Caki2 (cell line): ENCODE measurements at regions not wholly inside any gene's neighbourhood (a gene's known extent, or its start where the extent isn't known, plus 50 kb on each side); places are given as distances from the start of the nearest gene placed in this dataset.
A peak's percentile ranks its signal among the peaks of the same experiment; 100 is the strongest.
"Not testable (repeated sequence)": the region's sequence is repeated elsewhere in the genome, so short reads cannot be mapped to it uniquely, and the experiment has no call there.

Experiments used
- DNase-seq: peaks from one replicate; pipeline ENCODE4 v3.0.0-alpha.2; 2015; ENCODE audit warnings: low read depth
- in situ Hi-C: cut with HindIII; loops from 2 replicates; pipeline ENCODE4 v1.10.0; 2016; ENCODE audit warnings: low sequenced_read_pairs, low pct_unique_long_range_greater_than_20kb, mixed read lengths

DNA sequence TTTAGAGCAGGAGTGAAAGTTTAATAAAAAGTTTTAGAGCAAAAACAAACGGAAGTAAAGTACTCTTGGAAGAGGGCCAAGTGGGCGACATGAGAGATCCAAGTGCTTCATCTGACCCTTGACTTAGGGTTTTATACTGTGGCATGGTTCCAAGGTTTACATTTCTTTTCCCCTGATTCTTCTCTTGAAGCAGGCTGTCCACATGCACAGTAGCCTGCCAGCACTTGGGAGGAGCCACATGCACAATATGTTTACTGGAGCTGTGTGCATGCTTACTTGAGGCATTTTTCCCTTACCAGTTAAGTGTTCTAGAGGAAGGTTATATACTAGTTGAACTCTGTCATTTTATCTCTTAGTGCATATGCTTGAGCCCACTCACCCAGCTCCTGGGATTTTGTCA lies 295.6 kb downstream of the TBC1D4 start:
- no peak for DNase-seq
- in situ Hi-C loops, result no loop called here

DNA sequence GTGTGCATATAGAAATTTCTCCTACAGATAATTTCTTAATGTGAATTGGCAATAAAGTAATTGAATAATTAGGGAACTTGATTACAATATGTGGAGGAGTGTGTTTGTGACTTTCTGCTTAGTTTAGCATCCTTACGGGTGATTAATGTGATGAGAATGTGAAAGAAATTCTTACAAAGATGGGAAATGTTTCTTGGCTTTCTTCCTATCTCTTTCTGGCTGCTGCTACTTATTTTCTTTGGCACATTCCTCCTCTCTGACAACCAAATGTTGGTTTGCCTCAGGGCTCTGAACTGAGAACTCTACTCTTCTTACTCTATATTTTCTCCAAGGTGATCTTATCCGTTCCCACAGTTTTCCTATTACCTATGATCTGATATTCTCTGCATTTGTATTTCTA lies 300.1 kb downstream of the TBC1D4 start:
- in situ Hi-C loops, result no loop called here
- peak; percentile 74 for DNase-seq

DNA sequence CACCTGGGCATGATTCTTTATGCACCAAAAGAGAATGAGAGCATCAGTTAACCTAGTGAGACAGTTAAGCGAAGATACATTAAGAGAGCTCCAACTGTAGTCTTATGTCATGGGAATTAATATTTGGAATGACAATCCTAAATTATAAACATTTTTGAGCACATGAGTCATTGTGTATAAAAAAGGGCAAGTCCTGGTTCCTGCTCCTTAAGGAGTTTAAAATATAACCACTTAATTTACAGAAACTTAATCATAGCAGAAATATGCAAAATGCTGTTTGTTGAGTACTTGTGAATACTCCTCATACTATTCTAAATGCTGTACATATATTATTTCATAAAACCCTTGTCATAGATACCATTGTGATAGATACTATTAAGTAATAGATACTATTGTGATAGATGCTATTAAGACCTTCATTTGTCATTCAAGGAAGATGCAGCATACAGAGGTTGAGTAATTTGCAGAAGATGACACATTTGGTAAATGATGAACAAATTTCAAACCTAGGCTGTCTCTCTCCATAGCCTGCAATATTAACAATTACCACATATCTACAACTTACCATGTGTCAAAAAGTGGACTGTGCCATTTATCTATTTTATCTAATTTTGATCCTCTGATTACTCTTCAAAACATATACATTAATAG lies 301.0 kb downstream of the TBC1D4 start:
- peak; percentile 66 for DNase-seq
- in situ Hi-C loops, result no loop called here

DNA sequence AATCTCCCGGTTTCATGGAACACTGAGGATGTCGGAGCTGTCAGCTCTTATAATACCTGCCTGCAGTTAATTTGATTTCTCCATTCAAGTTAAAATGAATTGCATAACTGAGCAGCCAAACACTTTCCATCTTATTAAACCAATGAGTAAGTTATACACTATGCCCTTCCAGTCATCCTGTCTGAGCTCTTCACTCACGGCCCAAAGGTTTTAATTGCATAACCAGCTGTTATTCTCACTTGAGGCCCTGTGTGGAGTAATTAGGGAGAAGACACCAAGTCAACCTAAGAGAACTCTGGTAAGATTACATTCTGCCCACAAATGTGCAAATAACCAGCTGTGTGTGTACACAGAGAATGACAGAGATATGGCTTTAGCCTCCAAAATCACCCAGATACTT lies 303.5 kb downstream of the TBC1D4 start:
- in situ Hi-C loops, result no loop called here
- DNase-seq, result no peak

DNA sequence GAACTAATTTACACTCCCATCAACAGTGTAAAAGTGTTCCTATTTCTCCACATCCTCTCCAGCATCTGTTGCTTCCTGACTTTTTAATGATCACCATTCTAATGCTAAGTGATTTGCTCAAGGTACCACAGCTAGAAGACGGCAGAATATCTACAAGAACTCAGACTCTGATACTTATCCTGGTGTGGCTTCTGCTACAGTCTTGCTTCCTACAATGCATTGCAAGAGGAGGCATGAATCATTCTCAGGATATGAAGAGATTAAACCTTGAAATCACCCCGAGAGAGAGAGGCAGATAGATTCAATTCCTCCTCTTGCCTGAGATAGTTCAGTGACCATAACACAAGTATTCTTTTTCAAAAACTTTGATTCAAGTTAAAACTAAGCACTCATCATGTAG lies 306.4 kb downstream of the TBC1D4 start:
- DNase-seq, result no peak
- in situ Hi-C loops, result no loop called here

DNA sequence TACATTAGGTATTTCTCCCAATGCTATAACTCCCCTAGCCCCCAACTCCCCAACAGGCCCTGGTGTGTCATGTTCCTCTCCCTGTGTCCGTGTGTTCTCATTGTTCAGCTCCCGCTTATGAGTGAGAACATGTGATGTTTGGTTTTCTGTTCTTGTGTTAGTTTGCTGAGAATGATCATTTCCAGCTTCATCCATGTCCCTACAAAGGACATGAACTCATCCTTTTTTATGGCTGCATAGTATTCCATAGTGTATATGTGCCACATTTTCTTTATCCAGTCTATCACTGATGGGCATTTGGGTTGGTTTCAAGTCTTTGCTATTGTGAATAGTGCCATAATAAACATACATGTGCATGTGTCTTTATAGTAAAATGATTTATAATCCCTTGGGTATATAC lies 306.9 kb downstream of the TBC1D4 start:
- in situ Hi-C loops, DNase-seq: not testable (repeated sequence)

DNA sequence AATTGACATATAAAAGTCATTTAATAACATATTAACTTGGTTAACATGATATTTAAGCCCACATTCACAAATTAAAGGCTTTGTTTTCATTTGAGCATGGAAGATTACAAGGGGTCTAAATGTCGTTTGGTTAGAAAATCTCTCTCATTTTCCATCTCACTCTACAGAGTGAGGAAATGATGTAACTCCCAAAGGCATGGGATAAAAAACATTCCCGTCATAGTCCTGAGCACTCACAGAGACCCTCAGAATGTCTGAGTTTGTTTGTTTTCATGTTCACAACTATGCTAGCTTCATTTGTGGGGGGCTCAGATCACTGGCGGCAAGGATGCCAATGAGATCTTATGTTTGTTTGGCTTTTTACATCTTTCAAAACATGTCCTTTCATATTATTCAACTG lies 307.5 kb downstream of the TBC1D4 start:
- no peak for DNase-seq
- in situ Hi-C loops, result no loop called here

DNA sequence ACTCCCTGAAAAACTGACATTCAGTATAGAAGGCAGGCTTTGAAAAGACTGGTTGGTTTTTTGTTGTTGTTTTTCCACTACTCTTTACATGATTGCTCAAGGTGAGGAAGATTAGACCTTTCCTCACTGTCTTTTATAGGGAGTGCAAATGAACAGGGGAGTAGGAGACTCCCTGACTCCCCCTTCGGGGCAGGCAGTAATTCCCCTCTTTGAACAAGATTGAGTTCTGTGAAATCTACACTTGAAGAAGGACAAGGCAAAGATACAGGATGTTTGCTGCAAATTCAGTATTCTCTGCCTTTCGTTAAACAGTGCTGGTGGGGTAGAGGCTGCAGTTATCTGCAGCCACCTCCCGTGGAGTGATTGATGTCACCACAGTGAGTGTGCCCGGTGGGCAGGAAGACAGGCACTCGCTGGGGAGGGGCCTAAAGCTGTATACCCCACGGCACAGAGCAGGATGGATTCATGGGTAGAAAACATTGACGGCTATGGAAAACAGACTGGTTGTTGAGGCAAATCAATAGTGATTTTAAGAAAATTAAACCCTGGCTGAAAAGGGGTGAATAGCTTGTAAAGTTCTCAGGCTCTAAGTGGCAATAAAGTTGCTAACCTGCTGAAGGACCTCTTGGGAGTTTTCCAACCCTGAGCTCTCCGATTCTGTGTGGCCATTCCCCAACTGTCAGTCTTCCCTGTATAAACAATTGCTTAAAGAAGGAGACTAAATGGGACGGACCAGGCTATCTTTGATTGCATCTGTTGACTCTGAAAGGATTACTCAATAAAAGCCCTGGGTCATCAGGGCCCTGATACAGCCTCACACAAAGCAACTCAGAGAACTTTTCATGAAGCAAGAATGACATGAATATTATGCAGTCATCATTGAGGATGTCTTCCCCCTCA lies 308.3 kb downstream of the TBC1D4 start:
- DNase-seq, result no peak
- in situ Hi-C loops, result no loop called here

DNA sequence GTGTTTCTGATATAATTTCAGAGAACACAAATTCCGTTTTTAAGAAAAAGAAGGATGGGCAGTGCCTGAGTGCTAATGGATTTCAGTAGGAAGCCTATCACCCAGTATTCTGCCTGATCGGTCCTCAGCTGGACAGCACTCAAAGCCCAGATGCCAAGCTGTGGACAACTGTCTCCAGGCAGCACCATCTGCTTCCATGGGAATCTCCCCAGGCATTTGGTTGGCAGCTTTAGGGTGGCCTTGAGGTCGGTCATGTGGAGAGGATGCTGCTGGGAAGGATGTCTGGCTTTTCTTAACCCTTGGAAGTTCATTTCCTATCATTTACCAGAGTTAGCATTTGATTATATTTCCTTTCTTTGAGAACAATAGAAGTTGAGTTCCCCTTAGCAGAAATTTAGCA lies 311.7 kb downstream of the TBC1D4 start:
- in situ Hi-C loops, result no loop called here
- DNase-seq, result no peak

DNA sequence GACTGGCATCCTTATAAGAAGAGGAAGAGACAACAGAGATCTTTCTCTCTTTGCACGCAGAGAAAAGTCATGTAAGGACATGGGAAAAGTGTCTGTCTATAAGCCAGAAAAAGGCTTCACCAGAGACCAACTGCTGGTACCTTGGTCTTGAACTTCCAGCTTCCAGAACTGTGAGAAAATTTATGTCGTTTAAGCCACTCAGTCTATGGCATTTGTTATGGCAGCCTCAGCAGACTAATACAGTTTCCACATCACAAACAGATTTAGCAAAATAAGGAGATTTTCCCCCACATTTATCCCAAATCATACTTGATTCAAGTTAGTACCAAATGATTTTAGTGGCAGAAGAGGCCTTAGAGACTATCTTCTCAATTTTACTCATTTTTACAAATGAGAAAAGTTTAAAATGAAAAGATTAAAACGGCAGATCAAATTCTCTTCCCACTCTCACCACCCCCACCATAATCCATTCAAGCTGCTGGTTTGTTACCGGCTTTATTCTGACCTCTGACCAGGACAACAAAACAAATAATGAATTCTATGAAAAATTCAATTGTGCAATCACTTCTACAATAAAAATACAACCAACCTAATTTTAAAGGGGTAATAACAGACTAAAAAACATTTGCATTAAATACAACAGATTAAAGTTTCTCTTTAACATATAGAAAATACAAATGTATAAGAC lies 316.3 kb downstream of the TBC1D4 start:
- in situ Hi-C loops, result no loop called here
- no peak for DNase-seq

DNA sequence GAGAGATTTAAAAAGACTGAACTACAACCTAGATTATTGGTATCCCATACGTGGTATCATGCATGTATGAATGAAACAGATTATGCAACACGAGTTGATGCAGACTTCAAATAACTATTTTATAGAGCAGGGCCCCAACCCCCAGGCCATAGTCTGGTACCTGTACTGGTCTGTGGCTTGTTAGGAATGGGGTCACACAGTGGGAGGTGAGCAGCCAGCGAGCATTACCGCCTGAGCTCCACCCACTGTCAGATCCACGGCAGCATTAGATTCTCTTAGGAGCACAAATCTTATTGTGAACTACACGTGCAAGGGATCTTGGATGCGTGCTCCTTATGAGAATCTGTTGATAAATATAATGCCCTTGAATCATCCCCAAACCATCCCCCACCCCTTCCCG lies 320.2 kb downstream of the TBC1D4 start:
- no peak for DNase-seq
- in situ Hi-C loops, result no loop called here

DNA sequence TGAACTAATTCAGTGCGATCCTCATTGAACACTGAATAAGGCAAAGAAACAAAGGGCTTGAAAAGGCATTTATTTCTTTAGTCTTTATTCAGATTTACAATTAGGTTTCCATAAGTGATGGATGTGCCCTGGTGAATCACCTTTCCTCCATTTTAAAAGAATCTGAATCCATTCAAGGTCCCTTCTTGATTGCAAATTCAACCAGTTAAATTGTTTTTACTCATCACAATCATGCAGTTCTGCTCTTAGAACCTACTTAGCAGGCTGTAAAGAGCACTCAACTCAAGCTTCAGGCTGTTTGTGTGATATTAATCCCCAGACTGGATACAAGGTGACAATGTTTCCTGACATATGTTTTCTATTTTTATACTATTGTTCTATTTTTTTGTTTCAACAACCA lies 321.0 kb downstream of the TBC1D4 start:
- in situ Hi-C loops, result no loop called here
- DNase-seq, result no peak

DNA sequence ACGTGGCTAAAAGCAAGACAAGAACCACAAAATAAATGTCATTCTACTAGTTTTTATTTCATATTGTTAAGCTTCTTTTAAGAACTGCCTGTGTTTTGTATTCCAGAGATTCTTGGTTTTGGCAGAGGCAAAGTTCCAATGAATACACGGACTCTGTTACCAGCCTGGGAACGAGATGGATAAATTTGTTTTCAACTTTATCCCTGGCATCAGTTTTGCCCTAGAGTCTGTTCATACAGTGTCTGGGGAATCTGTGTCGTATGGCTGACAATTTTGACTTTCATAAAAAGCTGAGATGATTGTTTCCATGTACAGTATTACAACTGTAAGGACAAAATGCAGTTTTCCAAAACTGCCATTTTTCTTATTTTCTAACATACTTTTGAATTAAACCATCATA lies 327.6 kb downstream of the TBC1D4 start:
- no peak for DNase-seq
- in situ Hi-C loops, result no loop called here

DNA sequence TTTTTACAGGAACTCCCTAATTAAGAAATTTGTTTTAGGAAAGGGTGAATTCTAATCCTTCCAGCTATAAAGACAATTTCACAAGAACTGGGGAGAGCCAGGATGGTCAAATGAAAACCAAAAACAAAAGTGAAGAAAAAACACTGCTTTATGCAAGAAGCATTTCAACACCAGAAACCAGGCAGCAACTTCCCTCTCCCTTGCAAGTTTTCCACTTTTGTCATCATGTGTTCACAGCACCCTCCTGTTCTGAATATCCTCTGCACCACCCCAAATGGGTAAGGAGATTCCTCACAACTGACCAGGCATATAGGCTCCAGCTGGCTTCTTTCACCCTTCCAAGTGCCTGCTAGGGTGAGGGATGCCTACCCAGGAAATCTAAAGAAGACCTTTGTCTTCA lies 328.1 kb downstream of the TBC1D4 start:
- in situ Hi-C loops, result no loop called here
- DNase-seq, result no peak

DNA sequence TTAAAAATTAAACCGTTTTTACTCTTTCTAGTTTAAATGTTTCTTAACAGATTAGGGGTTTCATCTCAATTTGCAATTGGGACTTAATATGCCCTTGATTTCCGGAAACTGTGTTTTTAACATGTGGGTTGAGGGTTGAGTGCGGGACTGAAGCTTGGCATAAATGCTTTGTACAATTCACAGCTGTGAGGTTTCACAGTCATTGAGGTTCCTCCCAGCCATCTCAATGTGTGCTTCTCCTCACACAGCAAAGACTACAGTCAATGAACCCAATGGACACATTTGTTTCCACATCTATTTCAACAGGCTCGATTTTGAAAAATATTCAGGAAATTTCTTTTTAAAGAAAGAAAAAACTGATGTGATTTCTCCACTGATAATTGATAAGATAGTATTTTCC lies 328.6 kb downstream of the TBC1D4 start:
- in situ Hi-C loops, result no loop called here
- no peak for DNase-seq

DNA sequence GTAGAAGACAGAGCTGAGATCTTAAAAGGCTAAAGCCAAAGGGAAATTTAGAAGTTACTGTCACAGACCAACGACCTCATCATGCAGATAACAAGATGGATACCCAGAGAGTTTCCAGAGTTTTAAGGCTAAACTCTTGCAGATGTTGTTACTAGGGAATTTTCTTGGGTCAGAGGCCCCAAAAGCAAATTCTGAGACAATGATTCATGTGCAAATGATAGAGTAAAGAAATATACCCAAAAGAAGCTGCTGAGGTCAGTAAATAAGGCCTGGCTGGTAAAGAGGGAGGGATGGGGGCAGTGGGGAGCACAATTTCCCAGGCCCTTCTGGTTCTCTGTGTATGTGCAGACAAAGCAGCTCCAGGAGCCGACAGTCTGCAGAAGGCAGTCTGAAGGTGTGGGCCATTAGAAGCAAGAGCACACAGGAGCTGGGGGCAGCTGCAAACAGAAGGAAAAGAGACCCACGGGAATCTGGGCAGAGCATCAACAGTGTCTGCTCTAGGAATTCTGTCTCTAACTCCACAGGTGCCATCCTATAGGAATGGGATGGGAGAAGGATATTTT lies 330.8 kb downstream of the TBC1D4 start:
- no peak for DNase-seq
- in situ Hi-C loops, result no loop called here

DNA sequence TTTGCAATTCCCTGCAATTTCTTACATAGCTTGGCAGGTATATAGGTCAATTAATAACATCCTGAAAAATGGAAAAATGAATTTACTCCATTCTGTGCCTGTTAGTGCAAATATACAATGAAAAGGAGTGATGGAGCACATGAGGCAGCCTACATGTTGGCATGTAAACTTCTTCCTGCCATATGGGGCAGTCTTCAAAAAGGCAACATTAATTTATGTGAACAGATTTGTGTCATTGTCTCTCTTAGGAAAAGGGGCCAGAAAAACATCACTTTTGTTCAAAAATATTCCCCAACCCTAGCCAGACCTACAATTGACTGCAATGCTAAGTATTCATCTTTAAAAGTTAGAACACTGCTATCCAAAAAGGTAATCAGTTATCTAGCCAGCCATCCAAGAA lies 332.2 kb downstream of the TBC1D4 start:
- no peak for DNase-seq
- in situ Hi-C loops, result no loop called here

DNA sequence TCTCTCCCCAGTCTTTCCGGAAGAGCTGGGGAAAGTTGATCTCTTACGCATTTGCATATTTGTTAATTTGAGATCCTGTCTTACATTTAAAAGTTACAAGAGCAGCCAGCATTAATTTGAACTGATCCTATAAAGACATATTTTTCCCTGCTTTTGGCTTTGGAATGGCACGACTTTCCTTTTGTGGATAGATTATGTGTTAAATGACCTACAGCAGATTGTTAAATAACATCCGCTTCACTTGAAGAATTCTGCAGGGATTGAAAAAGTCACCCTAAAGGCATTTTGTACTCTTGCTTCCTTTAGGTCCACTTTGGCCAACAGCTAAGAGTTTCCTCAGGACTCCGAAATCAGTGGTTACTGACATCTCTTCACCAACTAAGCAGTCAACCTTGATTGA lies 334.0 kb downstream of the TBC1D4 start:
- DNase-seq, result no peak
- in situ Hi-C loops, result no loop called here

DNA sequence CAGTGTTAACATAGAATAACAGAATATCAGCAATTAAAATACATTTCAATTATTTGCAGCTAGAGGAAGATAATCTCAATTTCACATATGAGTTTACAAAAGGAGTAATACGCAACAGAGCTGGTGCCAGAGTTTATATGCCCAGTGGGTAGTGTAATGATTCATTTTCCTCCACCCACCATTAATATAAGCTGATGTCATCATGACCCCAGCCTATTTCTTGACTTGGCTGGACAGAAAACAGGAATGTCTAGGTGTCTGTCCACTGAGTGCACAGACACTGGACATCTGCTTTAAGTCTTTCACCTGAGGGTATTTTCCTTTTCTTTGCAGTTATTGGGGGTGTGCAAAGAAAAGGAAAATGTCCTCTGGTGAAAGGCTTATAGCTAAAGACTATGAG lies 335.5 kb downstream of the TBC1D4 start:
- in situ Hi-C loops, result no loop called here
- no peak for DNase-seq
